IMR-90 (cell line): ENCODE measurements at regions not wholly inside any gene's neighbourhood (a gene's known extent, or its start where the extent isn't known, plus 50 kb on each side); places are given as distances from the start of the nearest gene placed in this dataset.

Source experiments
- BHLHE40 ChIP-seq: fragments of 150-350 bp; IDR thresholded peaks from 2 replicates; pipeline ENCODE4 v1.6.1; 2016; ENCODE audit warnings: mild to moderate bottlenecking, low read depth, low read length
- CEBPB ChIP-seq: IDR thresholded peaks from 2 replicates; pipeline ENCODE4 v1.6.1; 2012; ENCODE audit warnings: low read depth, low read length, improper control_type of control experiment
- FOS ChIP-seq: fragments of 150-350 bp; IDR thresholded peaks from 2 replicates; pipeline ENCODE4 v1.6.1; 2016; ENCODE audit warnings: low read depth, low read length
- MAZ ChIP-seq: IDR thresholded peaks from 2 replicates; pipeline ENCODE4 v1.6.1; 2012; ENCODE audit warnings: low read depth, mild to moderate bottlenecking, low read length, improper control_type of control experiment, moderate library complexity, borderline replicate concordance
- POLR2A ChIP-seq: IDR thresholded peaks from 2 replicates; pipeline ENCODE4 v1.6.1; 2012; ENCODE audit warnings: mild to moderate bottlenecking, low read depth, low read length
- RAD21 ChIP-seq: IDR thresholded peaks from 2 replicates; pipeline ENCODE4 v1.6.1; 2012; ENCODE audit warnings: low read length, improper control_type of control experiment
- RFX5 ChIP-seq: IDR thresholded peaks from 2 replicates; pipeline ENCODE4 v1.8.0; 2012; ENCODE audit warnings: low read depth, mild to moderate bottlenecking, low read length, moderate library complexity
- TF ChIP-seq, protein P1 (sequence below): conservative IDR thresholded peaks from 2 replicates; pipeline ENCODE4 v1.5.1; 2012; ENCODE audit warnings: mild to moderate bottlenecking, low read depth, low read length, improper control_type of control experiment

DNA sequence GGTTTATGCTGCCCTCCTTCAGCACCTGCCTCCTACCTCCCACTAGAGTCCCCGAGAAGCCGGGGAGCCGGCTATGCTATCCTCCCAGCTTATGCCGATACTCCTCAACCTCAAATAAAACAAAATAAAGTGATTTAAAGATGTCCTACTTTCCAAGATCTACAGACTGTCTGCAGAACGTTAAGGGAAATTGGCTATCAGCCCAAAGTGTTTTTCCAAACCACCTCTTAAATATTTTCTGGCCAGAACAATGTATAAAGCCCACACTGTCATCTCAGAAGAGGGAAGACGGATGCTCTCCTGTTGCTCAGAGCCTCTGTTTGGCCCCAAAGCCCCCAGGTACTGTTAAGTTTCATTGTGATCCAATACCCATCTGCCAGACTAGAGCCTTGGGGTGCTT lies 54.0 kb upstream of the MGMT start:
- TF ChIP-seq RAD21 (no peak), FOS (no peak), RFX5 (no peak), POLR2A (no peak), CEBPB (no peak), BHLHE40 (no peak), MAZ (no peak)
- TF ChIP-seq, protein P1, sequence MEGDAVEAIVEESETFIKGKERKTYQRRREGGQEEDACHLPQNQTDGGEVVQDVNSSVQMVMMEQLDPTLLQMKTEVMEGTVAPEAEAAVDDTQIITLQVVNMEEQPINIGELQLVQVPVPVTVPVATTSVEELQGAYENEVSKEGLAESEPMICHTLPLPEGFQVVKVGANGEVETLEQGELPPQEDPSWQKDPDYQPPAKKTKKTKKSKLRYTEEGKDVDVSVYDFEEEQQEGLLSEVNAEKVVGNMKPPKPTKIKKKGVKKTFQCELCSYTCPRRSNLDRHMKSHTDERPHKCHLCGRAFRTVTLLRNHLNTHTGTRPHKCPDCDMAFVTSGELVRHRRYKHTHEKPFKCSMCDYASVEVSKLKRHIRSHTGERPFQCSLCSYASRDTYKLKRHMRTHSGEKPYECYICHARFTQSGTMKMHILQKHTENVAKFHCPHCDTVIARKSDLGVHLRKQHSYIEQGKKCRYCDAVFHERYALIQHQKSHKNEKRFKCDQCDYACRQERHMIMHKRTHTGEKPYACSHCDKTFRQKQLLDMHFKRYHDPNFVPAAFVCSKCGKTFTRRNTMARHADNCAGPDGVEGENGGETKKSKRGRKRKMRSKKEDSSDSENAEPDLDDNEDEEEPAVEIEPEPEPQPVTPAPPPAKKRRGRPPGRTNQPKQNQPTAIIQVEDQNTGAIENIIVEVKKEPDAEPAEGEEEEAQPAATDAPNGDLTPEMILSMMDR: no peak
